ENCODE measurements at regions not wholly inside any gene's neighbourhood (a gene's known extent, or its start where the extent isn't known, plus 50 kb on each side); places are given as distances from the start of the nearest gene placed in this dataset.
"Not testable (repeated sequence)": the region's sequence is repeated elsewhere in the genome, so short reads cannot be mapped to it uniquely, and the experiment has no call there.

DNA sequence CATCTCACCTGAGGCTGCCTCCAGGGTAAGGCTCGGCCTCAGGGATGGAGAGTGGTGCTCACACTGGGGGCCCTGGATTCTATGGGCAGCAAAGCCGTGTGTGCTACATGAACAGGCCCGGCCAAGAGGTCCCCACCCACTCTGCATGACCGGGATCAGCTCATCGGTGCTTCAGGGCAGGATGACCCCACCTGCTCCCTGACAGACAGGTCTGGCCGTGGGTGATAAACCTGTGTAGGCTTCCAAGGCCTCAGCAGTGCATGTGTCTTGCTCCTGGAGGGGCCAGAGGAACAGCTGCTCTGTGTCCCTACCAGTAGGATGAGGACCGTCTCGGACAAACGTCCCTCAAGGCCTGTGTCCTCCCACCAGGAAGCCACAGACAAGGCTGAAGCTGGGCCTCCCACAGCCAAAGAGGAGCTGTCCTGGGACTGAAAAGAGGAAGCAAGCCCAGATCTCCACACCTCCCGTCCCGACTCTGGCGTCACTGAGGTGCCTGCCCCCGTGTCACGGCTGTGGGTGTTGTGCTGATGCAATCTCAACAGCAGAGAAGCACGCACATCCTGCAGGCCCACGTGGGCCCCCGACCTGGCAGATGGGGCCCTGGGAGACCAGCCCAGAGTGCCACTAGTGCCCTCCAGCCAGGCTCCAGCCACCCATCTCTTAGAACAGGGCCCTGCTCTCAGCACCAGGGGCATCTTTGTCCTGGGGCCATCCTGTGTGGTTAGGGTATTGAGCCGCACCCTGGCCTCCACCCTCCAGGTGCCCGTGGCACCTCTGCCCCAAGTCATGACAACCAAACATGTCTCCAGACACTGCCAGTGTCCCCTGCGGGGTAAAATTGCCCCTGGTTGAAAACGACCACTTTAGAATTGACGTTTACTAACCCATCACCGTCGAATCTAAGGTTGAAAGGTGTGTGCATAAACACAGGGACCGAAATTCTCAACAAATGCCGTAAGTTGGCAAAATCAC is 5455.9 kb upstream of the TPTE start:
- peak in 1 of 2 donors; percentile 56 for DNase-seq (ENCODE audit: low read depth in 1 of 2, low spot score in 1 of 2)

DNA sequence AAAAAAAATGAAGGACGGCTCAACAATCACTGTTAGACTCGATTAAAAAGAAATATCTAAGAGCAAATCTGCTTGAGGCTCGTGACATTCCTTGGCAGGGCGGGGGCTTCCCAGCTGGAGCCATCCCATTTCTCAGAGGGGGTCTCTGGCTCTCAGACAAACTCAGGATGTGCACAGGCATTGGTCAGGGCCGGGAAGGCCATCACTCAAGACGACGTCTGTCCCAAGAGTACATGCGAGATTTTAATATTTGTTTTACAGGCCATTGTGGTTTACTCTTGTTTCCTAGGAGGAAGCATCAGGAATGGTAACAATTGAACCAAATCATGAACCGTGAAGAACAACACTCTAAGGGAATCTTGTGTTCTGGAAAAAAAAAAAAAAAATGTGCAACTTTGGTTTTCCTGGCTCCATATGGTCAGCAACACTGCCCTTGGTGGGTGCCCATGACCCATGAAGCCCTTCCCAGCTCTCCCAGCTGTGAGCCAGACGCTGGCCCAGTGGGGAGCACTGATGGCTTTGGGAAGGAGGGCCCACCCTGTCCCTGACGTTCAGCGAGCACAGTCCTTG is 5454.6 kb upstream of the TPTE start:
- not testable (repeated sequence) for DNase-seq (ENCODE audit: low read depth in 1 of 2, low spot score in 1 of 2)

DNA sequence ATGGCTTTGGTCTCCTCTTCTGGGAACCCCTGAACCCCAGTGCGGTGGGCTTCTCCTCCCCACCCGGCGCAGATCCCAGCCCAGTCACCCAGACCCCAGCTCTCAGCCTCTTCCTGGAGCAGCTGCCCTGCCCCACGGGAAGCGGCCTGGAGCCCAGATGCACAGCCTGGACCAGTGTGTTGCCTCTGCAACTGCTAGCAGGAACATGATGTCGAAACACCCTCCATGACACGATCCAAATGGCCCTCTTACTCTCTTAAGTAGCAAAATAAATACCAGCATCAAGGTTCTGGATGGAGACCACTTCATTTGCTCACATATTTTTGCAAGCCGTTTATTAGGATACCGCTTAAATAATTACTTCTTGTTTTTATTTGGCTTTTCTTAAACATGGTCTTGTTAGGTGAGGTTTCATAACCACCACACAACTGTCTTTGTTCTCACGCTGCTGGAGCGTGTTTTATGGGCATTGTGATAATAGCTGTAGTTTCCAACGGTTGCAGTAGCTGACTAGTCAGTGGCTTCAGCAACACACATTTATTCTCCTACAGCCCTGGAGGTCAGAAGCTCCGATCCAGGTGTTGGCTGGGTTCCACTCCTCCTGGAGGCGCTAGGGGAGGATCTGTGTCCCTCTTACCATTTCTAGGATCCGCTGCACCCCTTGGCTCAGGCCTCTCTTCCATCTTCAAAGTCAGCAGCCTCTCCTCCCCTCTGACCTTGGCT is 5453.9 kb upstream of the TPTE start:
- not testable (repeated sequence) for DNase-seq (ENCODE audit: low read depth in 1 of 2, low spot score in 1 of 2)

DNA sequence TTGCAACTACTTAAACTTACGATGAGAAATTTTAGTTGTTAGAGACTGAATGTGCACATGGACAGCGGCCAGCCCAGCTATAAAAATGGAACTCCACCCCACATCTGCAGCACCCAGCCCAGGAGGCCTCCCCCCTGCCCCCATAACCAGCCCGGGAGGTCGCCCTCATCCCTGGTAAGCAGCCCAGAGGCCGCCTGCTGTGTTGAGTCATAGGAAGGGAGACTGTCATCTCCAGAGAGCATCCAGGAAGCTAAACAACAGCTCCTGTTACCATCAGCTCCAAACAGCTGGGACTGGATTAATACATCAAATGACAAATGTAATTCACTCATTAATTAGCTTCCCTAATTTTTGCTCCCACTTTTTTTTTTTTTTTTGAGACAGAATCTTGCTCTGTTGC is 5452.7 kb upstream of the TPTE start:
- not testable (repeated sequence) for DNase-seq (ENCODE audit: low read depth in 1 of 2, low spot score in 1 of 2)

DNA sequence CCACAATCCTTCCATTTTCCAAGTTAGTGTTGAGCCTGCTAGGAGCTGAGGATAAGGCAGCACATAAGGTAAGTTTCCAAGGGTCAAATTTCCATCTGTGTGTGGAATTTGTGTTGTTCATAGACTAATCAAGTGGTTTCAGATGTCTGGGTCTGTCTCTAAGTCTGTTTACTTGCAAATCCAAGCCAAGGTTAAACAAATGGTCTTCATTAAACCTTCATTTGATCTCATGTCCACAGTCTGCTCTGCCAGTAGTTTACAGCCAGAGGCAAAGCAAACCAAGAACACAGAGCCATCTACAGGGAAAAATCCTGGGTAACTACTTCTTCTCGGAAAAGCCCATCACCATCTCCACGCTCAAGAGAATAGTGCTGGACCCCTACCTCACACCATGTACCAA is 5450.2 kb upstream of the TPTE start:
- not testable (repeated sequence) for DNase-seq (ENCODE audit: low read depth in 1 of 2, low spot score in 1 of 2)

DNA sequence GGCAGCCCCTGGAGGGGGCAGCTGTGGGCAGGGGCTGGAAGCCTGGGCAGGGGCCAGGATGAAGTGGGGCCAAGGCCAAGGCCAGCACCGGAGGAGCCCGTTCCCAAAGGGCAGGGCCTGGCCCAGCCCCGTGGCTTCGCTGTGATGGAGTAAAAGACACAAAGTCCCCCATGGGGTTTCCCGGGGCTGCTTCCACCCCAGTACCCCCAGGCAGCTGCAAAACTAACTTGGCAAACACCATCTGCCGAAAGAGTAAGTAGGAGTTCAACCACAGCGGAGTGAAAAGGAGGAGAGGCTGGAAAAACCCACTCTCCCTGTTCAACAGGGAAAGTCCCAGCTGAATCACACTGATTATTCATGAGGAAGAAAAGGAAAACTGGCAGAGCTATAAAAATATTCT is 5444.5 kb upstream of the TPTE start:
- not testable (repeated sequence) for DNase-seq (ENCODE audit: low read depth in 1 of 2, low spot score in 1 of 2)

DNA sequence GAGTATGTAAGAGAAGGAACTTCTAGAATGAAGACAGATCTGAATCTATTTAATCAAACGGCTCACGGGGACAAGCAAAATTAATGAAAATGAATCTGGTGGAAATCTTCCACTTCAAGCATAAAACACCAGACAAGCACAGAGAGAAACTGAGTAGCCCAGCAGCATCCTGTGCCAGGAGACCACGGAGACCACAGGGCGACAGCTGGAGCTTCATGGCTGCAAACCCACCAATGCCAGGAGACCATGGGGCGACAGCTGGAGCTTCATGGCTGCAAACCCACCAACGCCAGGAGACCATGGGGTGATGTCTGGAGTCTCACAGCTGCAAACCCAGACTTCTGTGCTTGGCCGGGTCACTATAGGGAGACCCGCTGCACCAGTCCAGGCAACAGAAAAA is 5442.0 kb upstream of the TPTE start:
- not testable (repeated sequence) for DNase-seq (ENCODE audit: low read depth in 1 of 2, low spot score in 1 of 2)

DNA sequence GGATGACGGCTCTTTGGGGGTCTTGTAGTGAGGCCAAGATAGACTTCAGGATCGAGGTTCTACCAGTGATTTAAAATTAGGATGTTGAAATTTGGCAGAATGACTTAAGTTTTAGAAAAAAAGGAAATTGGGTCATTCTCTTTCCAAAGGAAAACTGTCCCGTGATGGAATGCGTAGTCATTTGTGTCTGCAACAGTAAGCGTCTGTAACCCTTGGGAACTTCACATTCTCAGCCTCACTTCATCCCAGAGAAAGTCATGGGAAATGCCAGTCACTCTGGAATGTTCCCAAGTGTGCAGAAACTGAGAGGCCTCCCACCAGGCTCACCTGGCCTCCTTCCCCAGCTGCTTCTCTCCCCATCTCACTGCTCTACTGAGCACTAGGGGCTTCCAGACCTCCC is 5441.4 kb upstream of the TPTE start:
- DNase-seq (ENCODE audit: low read depth in 1 of 2, low spot score in 1 of 2) = not testable (repeated sequence)

DNA sequence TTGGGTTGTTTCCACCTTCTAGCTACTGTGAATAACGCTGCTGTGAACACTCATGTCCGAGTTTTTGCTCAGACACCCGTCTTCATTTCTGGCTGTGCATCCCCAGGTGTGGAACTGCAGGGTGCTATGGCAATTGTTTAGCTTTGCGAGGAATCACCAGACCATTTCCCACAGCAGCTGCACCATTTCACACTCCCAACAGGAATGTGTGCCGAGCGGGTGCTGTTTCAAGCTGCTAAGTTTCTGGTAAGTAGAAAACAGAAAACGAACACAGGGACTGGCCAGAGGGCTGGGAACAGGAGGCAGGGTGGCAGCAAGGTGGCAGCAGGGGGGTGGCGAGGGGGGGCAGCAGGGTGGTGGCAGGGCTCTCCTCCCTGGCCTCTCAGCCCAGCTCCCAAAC is 5437.1 kb upstream of the TPTE start:
- DNase-seq (ENCODE audit: low read depth in 1 of 2, low spot score in 1 of 2) = not testable (repeated sequence)

DNA sequence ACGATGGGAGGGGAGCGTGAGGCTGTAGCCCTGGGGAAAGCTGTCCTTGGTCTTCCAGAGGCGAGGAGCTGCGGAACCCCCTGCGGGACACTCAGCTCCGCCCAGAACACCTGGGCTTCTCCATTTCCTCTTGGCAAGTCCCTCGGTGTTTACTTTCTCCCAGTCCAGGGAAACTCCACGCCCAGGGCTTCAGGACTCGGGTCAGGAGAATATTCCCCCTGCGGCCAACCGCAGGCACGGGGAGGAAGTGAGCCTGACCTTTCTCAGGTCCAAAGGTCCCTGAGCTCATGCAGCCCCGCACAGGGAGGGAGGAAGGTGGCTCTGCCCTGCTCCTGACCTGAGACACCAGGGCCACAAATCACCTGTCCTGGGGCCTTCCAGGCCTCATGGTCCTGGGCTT is 5435.9 kb upstream of the TPTE start:
- DNase-seq (ENCODE audit: low read depth in 1 of 2, low spot score in 1 of 2) = not testable (repeated sequence)

DNA sequence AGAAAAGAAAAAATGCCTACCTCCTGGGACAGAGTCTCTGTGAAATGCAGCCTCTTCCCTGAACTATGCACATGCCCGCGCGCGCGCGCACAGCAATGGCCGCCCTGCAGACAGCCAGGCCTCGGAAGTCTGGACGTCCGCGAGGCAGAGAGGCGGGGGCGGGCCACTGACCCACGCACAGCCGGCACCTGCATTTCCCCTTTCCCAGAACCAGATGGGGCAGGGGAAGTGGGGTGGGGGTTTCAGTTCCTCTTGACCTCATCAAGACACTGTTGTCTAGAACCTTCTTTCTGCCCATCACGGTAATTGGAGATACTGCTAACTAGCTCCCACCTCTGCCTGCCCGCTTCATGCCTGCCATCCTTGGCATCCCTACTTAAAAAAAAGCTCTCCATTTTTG is 5435.0 kb upstream of the TPTE start:
- not testable (repeated sequence) for DNase-seq (ENCODE audit: low read depth in 1 of 2, low spot score in 1 of 2)

DNA sequence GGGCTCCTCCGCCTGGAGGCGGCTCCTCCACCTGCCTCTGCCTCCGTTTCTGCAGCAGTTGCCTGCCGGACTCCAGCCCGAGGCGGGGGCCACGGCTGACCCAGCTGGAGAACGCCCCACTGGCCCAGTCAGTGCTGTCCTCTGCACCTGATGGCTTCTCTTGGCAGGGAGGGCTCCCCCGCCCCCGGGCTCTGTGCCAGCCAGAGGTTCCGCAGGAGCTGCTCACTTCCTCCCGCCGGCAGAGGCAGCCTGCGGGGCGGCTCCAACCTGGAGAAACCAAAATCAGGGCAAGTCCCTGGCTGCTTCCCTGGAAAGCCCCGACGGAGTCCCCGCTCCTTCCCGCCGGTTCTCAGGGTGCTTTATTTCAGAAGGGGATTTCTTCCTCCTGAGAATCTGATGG is 5432.6 kb upstream of the TPTE start:
- DNase-seq (ENCODE audit: low read depth in 1 of 2, low spot score in 1 of 2) = not testable (repeated sequence)

DNA sequence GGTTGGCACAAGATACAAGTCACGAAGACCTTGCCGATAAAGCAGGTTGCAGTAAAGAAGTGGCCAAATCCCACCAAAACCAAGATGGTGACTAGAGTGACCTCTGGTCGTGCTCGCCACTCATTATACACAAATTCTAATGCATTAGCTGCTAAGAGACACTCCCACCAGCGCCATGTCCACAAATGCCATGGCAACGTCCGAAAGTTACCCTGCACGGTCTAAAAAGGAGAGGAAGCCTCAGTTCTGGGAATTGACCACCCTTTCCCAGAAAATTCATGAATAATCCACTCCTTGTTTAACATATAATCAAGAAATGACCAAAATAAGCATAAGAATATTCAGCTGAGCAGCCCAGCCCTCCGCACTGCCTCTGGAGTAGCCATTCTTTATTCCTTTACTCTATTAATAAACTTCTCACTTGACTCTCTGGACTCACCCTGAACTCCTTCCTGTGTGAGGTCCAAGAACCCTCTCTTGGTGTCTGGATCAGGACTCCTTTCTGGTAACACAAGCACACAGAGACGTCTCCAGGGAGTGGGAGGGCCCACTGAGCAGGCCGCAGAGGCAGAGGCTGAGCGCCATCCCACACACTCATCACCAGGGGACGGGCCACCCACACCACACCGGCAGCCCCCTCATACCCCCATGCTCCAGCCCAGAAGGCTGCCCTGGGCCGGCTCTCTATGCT is 5431.8 kb upstream of the TPTE start:
- DNase-seq (ENCODE audit: low read depth in 1 of 2, low spot score in 1 of 2) = not testable (repeated sequence)

DNA sequence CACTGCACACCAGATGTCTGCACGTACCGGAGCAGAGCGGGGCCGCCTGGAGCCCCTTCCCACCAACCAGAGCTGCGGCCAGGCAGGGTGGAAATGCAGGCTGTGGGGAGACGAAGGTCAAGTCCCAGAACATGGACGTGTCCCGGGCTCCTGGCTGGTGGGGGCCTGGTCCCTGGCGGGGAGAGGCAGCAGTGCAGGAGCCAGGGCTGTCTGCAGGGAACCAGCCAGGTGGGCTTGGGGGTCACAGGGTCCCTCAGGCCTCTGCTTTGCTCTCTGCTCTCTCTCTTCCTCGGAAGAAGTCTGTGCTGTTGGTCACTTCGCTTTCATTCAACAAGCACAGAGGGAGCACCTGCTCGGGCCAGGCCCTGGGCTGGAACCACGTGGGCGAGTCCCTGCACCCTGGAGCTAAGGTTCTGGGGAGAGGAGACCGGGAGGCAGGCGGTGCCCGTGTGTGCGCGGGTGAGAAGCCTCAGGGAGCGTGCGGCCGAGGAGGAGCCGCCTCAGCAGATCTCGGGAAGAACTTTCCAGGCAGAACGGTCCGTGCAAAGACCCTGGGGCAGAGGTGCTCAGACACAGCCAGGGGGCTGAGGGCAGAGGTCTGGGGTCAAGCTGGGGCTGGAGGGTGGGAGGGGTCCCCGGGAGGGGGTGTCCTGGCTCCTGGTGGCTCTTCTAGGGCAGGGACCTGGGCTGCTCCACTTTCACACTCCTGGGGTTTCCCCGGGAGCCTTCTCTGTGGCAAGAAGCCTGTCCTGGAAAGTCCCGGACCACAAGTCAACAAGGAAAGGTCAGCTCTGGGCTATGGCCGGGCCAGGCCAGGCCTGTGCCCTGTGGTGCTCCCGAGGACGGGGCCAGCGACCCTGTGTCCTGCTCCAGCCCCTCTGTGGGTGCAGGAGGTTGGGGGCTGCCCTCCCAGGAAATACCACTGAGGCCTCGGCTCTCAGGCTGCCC is 5431.0 kb upstream of the TPTE start:
- DNase-seq (ENCODE audit: low read depth in 1 of 2, low spot score in 1 of 2) = not testable (repeated sequence)

DNA sequence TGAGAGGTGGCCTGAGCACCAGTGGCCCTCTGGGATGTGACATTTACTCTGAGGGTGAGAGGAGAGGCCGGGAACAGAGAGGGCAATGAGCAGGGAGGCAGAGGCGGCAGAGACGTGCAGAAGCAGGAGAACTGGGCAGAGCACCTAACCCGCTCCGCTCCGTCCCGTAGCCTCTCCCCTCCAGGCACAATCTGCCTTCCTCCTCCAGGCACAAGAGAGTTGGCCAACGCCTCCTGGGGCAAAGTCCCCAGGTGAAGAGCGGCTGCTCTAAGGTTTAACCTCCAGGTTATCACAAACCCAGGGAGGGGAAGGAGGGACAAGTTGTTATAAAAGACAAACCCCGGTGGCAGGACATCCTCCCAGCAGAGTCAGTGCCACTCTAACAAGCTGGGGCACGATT is 5430.1 kb upstream of the TPTE start:
- DNase-seq (ENCODE audit: low read depth in 1 of 2, low spot score in 1 of 2) = not testable (repeated sequence)

DNA sequence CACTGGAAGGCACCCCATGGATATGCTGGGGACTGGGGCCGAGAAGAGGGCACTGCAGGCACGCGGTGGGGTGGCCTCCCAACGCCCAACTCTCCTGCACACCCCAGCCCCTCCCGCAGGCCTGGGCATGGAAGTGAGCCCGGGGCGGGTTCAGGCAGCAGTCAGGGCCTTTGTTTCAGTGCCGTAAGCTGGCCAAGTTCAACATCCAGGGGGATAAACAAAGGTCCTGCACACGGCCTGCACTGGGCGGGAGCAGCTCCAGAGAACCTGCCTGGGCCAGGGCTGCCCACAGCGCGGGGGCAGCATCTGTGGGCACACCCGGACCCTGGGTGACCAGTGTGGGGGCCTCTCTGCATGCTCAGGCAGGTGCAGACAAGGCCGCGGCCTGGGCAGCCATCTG is 5425.8 kb upstream of the TPTE start:
- not testable (repeated sequence) for DNase-seq (ENCODE audit: low read depth in 1 of 2, low spot score in 1 of 2)

DNA sequence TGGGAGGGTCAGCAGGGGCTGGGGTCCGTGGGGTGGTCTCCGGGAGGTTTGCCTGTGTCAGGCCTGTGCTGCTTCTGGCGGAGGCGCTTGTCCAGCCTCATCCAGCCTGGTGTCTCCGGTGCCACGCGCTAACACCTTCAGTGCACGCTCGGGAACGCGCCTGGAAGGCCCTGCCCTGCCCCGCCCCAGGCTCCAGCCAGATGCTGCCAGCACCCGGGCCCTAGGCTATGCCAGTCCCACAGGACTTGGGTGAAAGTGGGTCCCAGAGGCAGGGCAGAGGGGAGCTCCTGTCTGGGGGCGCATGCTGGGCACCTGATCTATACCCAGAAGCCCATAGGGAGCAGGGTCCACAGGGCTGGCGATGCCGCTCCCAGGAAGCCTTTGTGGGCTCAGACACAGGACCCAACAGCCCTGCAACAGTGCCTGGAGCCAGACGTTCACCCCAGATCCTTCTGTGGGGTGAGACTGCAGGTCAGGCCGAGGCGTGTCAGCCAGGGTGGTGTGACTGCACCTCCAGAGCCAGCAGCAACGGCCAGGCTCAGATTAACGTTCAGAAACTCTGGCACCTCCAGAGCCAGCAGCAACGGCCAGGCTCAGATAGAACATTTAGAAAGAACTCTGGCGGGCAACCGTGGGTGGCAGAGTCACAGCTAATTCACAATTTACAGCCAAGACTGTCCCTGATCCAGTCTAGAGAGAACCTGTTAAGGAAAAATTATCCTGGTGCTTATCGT is 5423.2 kb upstream of the TPTE start:
- DNase-seq (ENCODE audit: low read depth in 1 of 2, low spot score in 1 of 2) = not testable (repeated sequence)

DNA sequence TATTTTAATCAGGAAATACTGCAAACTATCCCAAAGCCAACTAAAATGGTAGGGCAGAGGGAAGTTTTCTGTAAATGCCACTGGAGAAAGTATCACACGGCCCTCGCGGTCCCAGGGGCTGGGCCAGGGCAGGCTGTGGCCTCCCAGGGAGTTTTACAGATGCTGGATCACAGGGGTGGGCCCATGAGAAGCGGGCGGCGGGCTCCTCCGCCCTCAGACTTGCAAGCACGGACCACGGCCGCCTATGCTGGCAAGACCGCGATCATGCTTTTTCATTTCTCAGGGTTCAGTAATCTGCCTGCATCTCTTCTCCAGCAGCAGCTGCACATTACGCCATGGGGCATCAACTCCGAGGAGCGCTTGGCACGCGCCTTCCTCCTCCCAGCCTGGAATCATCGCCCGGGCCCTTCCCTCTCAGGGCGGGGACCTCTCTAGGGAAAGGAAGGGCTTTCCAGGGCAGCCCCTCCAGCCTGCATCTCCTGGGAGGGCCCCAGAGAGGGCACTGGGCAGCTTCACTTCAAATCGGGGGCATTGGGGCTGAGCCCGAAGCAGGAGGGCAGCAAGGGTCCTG is 5420.7 kb upstream of the TPTE start:
- not testable (repeated sequence) for DNase-seq (ENCODE audit: low read depth in 1 of 2, low spot score in 1 of 2)

DNA sequence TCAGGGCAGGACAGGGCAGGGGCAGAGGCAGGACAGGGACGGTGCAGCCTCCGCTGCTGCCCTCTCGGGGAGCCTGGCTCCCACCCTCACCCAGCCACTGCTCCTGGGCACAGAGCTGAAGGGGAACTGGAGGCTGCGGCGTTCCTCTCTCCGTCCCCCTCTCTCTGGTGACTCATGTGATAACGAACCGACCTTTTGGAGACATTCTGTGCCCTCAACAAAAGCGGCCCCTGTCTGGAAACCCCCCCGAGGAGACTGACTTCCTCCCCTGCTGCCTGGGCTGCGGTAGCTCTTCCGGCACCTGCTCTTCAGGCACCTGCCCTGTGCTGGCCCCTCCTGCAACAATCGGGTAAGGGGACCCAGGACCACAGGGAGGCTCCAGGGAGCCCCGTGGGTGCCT is 5419.6 kb upstream of the TPTE start:
- DNase-seq (ENCODE audit: low read depth in 1 of 2, low spot score in 1 of 2) = peak; percentile 53 to 65
